GM19328 (cell line): ENCODE measurements at regions not wholly inside any gene's neighbourhood (a gene's known extent, or its start where the extent isn't known, plus 50 kb on each side); places are given as distances from the start of the nearest gene placed in this dataset.

Experiments
- ATAC-seq: cut with Tn5 transposase; IDR thresholded peaks from one replicate; pipeline ENCODE4 v1.9.1; 2021; ENCODE audit warnings: mild to moderate bottlenecking, moderate library complexity; ENCODE audit not compliant: unreplicated experiment

DNA sequence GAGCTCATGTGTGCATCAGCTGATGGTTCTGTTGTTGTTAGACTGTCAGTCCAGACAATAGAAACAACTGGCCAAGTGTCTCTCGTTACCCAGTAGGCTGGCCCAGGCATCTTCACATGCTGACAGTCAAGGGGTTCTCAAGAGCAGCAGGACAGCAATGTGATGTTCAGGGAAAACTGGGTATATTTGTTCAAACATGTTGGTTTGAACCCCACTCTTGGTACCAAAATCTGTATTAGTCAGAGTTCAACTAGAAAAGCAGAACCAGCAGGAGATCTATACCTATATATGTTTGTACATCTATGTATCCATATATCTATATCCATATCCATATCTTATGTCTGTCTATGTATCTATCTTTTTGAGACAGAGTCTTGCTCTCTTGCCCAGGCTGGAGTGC lies 108.1 kb downstream of the LRRC70 start:
- no peak for ATAC-seq

GRCh38 chr5:62685221-62685620 lies 106.6 kb downstream of the LRRC70 start:
- no peak for ATAC-seq

GRCh38 chr5:62684310-62684709 lies 105.7 kb downstream of the LRRC70 start:
- ATAC-seq = no peak

DNA sequence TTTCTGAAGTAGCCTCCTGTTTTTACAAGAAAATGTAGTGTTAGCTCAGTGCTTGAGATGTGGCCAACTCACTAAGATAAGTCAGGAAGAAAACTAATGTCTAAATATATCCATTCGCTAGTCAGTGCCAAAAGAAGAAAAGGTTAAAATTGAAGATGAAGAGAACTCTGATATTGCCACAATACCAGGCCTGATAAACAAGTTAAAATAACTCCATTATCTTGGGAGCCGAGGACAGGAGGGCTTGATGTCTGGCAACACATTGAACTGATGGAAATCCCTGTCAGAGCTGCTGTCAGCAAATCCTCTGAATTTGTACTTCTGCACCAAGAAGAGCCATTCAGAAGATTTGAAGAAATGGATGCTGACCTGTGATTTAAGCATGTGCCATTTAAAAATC lies 103.4 kb downstream of the LRRC70 start:
- no peak for ATAC-seq

- no peak for ATAC-seq
These were observed 102.7 kb downstream of the LRRC70 start for GRCh38 chr5:62681117-62681850.

DNA sequence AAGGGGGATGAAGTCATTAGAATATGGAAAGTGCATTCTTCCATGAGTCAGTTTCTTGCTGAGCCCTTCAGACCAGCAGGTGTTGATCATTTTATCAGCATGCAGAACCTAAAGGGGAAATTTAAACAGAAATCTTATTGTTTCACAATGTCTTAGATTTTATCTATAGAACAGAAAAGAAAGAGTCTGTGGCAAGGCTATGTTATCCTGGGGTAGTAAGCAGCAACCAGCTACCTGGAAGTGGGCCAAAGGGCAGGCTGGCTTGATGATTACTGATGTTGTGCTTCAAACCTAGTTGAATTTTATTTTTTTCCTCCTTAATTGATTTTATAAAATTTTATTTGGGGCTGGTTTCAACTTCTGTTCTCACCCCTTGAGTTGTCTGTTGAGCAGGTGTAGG lies 101.5 kb downstream of the LRRC70 start:
- ATAC-seq = no peak
